Epidermal melanocyte (primary cell): ENCODE measurements at regions not wholly inside any gene's neighbourhood (a gene's known extent, or its start where the extent isn't known, plus 50 kb on each side); places are given as distances from the start of the nearest gene placed in this dataset.

Experiments used
- DNase-seq: peaks from one replicate; pipeline ENCODE4 v3.0.0; 2011; ENCODE audit warnings: low spot score; ENCODE audit not compliant: insufficient read length

DNA sequence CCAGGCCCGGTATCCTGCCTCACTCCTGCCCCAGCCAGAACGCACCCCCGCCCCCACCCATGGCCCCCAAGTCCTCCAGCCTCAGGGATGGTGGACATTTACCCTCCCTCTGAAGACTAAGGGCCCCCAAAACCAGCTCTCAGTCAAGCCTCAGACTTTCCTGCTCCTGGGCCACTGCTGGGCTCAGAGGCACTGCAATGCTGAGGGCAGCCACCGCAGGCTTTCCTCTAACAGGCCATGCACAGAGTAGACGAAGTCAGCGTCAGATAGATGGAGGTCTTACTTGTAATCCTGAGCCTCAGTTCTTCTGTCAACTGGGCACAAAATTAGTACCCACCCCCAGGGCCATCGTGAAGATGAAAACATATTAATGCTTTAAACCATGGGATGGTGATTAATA is 92.6 kb downstream of the TTC32 start:
- DNase-seq: no peak

DNA sequence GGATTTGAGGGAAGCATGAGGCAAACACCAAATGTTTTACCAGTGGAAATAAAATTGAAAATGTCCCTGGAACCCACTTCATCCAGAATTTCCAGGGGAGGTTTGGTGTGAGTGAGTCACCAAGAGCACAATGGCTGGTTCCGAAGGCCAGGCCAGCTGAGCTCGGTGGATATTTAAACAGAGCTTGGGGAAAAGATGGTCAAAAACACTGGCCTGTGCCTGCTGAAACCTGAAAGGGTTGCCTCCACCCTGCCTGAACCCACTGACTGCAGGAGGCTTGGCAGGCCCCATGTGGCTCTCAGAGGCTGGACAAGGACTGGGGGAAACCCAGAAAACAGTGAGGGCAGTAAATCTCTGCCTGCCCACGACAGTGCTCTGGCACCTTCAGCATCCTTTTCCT is 93.9 kb downstream of the TTC32 start:
- DNase-seq: no peak

DNA sequence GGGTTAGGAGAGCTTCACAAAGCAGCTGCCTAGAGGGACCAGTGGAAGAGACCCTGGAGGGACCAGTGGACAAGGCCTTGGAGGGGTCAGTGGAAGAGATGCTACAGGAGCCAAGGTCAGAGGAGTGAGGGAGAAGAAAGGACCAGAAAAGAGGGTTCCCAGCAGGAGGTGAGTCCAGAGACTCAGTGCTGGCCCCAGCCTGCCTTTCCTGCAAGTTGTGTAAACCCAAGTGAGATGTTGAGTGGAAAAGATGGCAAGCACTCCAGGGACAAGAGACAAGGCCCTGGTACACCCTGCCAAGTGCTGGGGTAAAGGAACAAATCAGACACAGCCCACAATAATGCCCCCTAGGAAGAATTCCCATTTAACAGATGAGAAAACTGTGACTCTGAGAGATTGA is 94.4 kb downstream of the TTC32 start:
- DNase-seq: no peak

DNA sequence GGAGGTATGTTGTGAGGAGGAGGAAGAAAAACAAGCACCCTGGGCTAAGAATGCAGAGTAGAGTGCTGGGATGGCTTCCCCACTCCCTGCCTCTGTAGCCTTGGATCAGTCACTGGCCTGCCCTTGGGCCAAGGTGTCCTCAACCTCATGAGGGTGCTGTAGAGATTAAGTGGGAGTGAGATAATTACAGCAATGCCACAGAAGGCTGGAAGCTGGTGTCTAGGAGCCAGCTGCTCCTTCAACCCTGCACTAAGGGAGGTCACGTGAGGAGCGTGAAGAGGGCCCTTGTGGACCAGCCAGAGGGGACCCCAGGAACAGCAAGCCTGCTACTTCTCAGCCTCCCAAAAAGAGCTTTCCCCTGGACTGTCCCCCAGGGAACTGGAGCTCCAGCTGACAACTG is 95.2 kb downstream of the TTC32 start:
- no peak for DNase-seq

DNA sequence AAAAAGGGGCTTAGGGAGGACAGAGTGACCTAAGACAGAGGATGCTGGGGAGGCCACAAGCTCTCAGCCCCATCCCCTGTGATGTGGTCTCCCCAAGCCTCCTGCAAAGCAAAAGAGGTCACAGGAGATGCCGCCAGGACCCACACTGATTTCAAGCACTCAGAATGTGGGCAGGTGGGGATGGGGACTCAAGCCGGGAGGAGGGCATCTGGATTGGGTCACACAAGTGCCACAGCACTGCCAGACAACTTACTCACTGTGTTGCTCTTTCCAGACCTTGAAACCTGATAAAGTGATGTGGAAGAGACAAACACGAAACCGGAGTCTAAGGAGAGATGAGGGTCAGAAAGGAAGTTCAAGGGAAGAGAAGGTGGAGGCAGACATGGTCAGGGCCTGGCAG is 95.7 kb downstream of the TTC32 start:
- DNase-seq: no peak

DNA sequence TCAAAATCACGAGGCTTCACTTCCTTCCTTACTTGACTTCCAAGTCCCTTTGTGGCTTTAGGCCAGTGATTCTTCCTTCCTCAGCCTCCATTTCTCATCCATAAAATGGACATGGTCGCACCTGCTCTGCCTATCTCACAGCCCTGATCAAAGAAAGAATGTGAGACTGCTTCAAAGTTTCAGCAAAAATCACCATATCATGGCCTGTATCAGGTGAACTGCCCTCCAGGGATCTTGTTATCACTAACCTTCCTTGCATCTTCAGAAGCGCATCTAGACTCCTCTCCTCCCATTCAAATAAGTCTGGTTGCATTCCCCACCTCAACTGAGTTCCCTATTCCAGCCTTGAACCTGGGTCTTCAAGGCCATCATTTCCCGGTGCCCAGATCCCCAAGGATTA is 96.5 kb downstream of the TTC32 start:
- DNase-seq: no peak

DNA sequence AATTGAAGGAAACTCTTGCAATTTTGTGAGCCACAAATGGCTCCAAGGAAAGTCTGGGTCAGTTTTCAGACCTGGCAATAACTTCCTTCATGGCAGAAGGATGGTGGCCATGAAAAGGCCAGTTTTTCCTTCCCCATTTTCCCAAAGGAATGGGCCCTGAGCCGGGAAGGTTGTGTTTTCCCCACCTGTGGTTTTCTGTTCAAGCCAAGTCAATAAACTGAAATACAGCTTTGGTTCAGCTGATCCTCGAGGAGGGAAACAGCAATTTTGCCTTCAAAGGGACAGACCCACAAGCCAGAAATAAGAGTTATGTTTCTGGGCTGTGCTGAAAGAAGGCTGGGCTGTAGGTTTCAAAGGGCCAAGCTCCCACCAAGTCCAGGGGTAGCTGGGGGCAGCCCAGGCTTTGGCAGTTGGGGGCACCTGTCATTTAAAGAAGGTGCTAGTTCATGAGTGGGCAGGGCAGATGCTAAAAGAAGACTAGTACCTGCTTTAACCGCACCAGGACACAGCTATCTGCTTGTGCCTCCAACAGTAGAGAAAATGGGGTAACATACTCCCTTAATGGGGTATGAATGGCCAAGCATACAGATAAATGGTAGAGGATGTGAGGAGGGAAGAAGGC is 97.0 kb downstream of the TTC32 start:
- no peak for DNase-seq

DNA sequence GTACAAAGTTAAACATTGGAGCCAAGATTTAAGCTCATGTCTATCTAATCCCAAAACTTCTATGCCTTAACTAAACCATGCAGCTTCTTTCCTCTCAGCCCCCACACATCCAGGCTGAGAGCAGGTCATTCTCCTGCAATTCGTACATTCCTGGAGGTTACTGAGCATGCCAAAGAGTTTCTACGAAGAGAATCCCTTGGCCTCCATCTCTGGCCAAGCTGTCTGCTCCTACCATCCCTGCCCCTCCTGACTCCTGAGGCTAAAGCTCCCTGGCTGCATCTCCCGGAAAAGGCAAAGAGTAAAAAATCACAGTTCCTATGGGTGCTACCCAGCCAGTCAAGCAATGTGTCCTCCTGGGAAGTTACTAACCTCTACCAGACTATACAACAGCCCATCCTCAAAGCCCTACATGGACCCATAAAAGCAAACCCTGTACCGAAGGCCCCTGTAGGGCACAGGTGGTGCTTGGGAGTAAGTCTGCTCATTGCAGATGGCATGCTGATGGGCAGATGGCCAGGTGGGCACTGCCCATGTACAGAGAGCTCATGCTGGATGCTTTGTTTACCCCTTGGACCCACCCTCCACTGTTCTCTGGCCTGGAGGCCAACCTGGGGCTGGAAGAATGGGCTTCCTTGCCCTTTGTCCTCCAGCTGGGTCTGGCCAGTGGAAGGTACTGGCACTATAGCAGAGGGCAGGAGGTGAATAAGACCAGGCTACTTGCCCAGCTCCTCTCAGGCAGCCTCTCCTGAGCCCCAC is 99.5 kb downstream of the TTC32 start:
- no peak for DNase-seq

DNA sequence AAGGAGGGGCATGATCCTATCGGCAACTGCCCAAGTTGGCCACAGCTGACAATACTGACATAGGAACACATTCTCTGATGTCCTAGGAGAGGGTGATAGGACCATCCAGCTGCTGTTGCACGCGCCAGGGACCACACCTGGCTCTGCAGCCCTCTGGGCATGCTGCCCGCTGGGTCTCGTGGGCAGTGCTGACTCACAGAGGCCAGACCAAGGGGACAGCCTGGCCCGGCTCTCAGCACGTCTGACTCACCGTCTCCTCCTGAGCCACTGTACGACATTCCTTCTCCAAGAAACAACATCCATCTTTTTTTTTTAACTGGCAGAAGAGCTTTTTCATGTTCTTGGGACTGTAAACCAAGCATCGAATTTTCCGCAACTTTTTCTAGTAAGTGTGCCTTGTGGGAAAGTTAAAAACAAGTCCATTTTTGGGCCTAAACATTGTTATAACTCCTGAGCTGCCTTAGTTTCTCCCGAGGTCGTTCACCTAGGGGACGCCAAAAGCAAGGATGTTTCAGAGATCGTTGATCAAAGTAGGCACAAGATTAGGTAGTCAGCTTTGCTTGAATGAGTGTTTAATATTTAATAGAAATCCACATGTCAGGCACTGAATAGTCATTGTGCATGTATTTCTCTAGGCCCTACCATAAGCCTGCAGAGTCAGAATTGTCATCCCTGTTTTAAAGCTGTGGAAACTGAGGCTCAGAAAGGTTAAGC is 100.3 kb downstream of the TTC32 start:
- peak; percentile 58 for DNase-seq

DNA sequence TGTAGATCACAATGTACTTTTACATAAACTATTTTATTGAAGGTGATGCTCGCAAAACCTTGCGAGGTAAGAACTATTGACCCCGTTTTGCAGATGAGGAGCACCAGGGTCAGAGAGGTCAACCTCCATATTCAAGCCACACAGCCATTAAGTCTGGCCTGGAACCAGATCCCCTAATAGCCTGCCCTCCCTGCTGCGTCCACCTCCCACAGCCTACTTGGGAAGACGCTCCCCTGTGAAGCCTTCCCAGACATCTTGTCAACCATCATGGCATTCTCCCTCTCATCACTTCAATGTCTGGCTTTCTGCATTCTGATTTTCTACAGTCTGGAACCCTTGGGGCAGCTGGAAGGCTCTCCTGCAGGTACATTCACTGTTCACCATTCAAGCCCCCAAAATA is 101.0 kb downstream of the TTC32 start:
- no peak for DNase-seq

DNA sequence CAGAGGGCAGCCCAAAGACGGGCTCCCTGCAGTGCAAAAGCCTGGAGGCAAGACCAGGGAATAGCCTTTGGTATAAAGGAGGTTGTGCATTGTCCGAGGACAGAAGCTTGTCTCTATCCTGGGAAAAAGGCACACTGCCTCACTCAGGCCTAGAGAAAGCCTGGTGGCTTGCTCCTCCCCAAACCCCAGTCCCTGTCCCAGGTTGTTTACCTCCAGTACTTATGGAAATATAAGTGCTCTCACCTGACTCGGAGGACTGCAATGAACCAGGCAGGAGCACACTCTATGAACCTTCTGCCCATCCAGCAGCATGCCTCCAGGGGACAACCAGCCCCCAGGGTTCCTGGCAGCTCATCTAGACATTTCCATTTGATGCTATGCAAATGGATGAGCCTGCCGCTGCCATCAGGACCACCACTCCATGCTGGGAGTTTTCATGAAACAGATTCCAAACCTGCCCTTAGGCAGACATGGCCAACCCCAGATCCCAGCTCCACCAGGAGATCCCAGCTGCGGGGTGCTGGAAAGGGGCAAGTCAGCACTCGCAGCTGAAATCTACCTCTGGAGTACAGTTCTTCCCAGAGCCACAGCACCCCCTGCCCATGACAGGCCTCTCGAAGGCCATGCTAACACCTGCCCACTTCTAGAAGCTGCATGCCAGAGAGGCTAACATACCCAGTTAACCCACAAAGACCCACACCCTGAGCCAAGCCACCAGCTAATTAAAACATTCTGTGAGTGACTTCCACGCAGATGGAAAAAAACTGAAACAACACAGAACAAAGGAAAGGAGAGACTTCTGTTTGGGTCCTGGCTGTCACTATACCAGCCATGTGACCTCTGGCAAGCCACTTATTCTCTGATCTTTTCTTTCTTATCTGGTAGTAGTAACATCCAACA is 101.7 kb downstream of the TTC32 start:
- DNase-seq: no peak

DNA sequence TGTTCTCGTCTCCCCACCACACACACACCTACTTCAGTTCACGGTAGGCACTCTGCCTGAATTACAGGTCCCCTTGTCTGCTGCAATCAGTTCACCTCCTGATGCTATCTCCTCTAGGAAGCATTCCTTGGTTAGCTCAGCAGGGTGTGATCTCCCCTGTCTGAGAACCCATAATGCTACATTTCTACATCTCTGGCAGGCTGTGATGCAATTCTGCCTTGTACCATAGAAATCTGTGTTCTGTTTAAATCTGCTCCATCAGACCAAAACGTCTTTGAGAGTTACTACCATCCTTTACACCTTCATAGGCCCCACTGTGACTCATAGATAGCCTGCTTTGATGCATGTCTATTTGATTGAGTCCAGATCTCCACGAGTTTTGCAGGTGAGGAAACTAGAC is 103.9 kb downstream of the TTC32 start:
- DNase-seq: no peak

DNA sequence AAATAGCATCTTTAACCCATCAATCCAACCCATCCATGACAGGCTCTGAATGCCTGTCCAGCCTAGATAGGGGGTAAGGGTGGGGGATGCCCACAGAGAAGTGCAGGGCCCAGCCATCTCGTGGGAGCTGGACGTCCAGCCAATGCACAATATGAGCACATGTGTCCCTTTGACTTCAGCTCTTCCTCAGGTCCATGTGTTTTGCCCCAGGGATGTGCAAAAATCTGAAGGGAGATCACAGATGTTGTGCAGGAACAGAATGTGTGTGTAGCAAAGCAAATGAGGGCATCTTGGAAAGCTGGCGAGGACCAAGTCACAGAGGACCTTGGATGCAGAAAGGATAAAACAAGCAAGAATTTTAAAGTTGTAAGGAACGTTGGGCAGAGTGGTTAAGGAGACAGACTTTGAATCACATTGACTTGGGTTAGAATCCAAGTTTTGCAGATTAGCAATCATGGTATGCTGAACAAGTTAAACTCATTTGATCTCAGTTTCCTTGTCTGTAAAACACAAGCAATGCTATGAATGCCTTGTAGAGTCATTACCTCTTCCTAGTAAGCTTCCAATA is 104.5 kb downstream of the TTC32 start:
- DNase-seq: no peak

DNA sequence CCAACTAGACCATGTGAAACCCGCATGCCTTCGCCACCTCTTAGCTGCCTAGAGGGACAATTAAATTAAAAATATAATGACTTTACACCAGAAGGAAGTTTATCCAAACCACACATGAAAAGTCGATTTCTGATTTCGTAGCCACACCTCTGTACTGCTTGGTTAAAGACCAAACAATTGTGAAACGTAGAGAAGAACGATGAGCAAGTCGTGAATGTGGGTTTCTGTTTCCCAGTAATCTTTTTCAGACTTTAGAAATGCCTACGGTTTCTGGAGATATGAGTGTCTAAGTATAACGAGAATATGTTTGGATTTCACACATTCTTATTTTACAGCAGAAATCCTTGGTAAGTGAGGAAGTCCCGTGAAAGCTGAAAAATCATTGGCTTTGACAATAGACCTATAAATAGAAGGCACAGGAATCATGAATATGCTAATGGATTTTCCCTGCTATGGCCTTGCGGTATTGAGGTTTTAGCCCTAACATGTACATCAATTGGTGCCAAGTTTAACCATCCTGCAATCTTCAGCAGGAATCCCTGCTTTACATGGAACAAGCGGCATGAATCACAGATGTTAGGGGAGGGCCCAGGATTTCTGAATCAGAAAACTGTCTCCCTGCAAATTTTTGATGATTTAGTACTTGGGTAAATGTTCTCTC is 105.6 kb downstream of the TTC32 start:
- peak; percentile 78 for DNase-seq

DNA sequence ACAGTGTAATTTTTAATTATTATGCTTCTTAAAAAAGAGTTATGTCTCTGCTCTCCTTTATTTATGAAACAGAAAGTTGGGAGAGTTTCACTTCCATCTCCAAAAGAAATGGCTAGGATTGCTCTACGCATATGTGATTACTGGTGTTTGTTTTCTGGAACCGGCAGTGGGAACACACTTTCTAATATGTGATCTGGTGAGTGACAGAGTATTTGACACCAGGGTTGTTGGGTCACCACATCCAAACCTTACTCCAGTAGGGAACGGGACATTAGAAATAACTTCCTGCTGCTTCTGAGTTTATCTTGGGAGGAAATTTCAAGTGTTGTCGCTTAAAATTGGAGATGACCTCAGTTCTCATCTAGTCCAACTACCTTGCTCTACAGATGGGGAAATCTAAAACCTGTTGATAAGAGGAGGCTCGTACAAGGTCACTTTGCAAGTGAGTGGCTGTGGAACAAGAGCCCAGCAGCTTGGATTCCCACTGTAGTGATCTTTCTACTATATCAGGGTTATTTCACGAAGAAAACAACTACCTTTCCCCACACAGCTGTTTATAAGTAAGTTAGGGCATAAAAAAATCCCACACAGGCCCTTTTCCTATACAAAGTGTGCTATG is 108.5 kb downstream of the TTC32 start:
- DNase-seq: no peak

DNA sequence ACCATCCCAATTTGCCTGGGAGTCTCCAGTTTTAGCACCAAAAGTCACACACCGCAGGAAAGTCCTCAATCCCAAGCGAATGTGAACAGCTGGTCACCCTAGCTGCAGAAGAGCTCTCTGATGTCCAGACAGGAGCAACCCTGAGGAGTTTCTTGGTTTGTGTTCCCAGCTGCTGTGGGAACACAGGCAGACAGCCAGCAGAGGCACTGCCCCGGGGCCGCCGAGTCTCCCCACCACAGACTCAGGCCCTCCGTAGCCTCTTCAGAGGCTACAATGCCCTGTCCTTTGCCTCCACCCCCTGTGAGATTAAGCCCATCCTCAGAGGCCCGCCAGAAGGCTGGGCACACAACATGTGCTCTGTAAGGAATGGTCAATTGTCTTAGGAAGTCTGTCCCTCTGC is 111.5 kb downstream of the TTC32 start:
- DNase-seq: no peak

DNA sequence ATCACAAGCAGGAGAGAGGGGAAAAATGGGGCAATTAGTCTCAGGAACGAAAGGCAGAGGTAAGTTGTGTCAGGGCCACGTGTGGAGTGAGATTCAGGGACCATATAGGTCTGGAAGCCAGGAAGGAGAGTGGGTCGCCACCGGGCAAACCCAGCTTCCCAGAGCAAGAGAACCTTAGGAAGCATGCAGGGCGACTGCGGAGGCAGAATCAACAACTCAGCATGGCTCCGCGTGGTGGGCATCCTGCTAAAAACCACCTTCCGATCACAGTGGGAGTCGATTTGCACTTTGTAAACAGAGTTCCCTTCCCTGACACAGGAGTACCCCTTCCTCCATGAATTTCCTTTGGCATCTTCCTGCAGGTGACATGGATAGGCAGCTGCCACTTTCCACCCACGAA is 114.6 kb downstream of the TTC32 start:
- DNase-seq: no peak

DNA sequence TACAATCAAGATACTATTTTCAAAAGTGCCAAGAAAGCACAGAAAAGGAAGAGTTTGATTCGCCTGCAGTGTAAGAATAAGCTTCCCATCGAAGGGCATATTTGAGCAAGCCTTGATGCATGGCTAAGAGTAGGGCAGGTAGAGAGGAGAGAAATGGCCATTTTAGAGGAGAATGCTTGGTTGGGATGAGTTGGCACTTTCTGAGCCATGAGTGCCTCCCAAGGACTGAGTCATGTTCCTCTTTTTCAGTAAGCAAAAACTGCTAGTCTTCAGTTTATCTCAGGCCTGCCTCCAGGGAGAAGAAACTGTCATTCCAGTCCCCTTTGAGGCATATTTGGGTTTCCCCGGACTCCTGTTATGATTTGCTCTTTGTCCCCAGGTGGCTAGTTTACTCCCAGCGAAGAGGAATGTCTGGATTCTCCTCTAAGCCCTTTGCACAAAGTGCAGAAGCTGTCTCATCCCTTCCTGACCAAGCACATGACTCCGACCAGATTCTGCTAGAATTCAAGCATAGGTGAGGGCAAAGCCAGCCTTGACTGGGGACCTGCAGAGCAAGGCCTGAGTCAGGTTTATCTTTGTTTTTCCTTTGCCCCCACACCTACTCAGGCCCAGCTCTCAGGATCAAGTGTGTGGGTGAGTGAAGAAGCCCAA is 115.2 kb downstream of the TTC32 start:
- no peak for DNase-seq

DNA sequence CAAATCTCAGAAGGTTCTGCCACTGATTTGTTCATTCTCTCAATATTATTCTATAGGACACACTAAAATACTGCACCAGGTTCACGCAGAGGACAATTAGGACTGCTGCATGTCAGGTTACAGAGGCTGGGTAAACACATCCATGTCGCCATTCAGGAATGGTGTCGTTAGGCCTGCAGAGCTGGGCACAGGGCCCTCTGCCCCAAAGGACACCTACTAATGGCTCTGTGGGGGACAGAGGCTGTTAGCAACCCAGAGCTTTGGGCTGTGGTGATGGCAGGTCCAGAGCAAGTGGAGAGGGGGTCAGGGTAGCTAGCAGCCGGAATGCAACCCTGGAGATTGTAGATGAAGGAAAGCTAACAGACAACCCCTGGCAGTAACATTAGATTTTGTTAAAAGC is 115.9 kb downstream of the TTC32 start:
- no peak for DNase-seq

DNA sequence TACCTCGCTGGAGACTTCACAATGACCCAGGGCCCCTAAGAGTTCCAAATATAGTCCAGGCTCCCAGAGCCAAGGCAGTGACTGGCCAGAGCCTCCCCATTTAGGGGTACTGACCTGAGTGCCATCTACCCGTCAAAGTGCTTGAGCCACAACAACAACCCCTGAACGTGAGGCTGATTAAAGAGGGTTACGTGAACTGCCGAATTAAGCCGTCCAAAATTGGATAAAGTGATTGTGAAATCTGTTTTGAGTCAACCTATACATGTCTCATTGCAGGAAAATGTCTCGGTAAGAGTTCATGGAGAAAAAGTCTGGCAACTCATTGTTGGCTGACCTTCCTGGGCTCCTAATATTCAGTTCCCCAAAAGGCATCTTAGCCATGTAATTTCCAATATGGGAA is 116.3 kb downstream of the TTC32 start:
- no peak for DNase-seq
